ENCODE measurements at regions not wholly inside any gene's neighbourhood (a gene's known extent, or its start where the extent isn't known, plus 50 kb on each side); places are given as distances from the start of the nearest gene placed in this dataset.

GRCh38 chr5:168066536-168067208 lies 224.8 kb upstream of the WWC1 start:
- no peak for TF ChIP-seq CTCF (IDR thresholded peaks at IDR 0.05; ENCODE audit: poor library complexity)
- TF ChIP-seq EZH2 (IDR thresholded peaks at IDR 0.05; ENCODE audit: borderline replicate concordance): no peak

Data from hepatocyte (in vitro differentiated cells).